ENCODE measurements at regions not wholly inside any gene's neighbourhood (a gene's known extent, or its start where the extent isn't known, plus 50 kb on each side); places are given as distances from the start of the nearest gene placed in this dataset.
"Not testable (repeated sequence)": the region's sequence is repeated elsewhere in the genome, so short reads cannot be mapped to it uniquely, and the experiment has no call there.

GRCh38 chr2:4791488-4791887 is 900.7 kb upstream of the SOX11 start:
- H3K27me3 ChIP-seq (ENCODE audit: insufficient read depth, low read depth, severe bottlenecking): no peaks in the 10 kb centered on the region
- H3K4me3 ChIP-seq (ENCODE audit: low read depth, low read length): no peak overlapping the region
- H3K36me3 ChIP-seq: no peaks in the 10 kb centered on the region
- TF ChIP-seq CTCF (IDR thresholded peaks at IDR 0.05; ENCODE audit: low read depth, low read length): no peak
- H3K9me3 ChIP-seq (ENCODE audit: severe bottlenecking): peaks cover 10% of the 10 kb centered on the region
- DNase-seq: no peak
- H3K27ac ChIP-seq: no peak overlapping the region

- Histone ChIP-seq H3K36me3 (no peaks in the 10 kb centered on the region), H3K9me3 (ENCODE audit: severe bottlenecking) (peaks cover 10% of the 10 kb centered on the region), H3K4me3 (ENCODE audit: low read depth, low read length) (no peak overlapping the region), H3K27me3 (ENCODE audit: insufficient read depth, low read depth, severe bottlenecking) (no peaks in the 10 kb centered on the region), H3K27ac (no peak overlapping the region)
- no peak for DNase-seq
- TF ChIP-seq CTCF (IDR thresholded peaks at IDR 0.05; ENCODE audit: low read depth, low read length): no peak
These were observed 900.1 kb upstream of the SOX11 start for GRCh38 chr2:4792126-4792525.

- Histone ChIP-seq H3K27ac (no peak overlapping the region), H3K36me3 (no peaks in the 10 kb centered on the region), H3K9me3 (ENCODE audit: severe bottlenecking) (no peaks in the 10 kb centered on the region), H3K4me3 (ENCODE audit: low read depth, low read length) (no peak overlapping the region), H3K27me3 (ENCODE audit: insufficient read depth, low read depth, severe bottlenecking) (no peaks in the 10 kb centered on the region)
- TF ChIP-seq CTCF (IDR thresholded peaks at IDR 0.05; ENCODE audit: low read depth, low read length): no peak
- DNase-seq: no peak
These were observed 888.8 kb upstream of the SOX11 start for GRCh38 chr2:4803396-4803795.

GRCh38 chr2:4814137-4814536 is 878.0 kb upstream of the SOX11 start:
- peaks cover 17% of the 10 kb centered on the region for H3K9me3 ChIP-seq (ENCODE audit: severe bottlenecking)
- not testable (repeated sequence) for H3K27me3 ChIP-seq (ENCODE audit: insufficient read depth, low read depth, severe bottlenecking); H3K4me3 ChIP-seq (ENCODE audit: low read depth, low read length); DNase-seq; H3K27ac ChIP-seq; H3K36me3 ChIP-seq

- no peak overlapping the region for H3K4me3 ChIP-seq (ENCODE audit: low read depth, low read length)
- H3K27me3 ChIP-seq (ENCODE audit: insufficient read depth, low read depth, severe bottlenecking): no peaks in the 10 kb centered on the region
- no peak overlapping the region for H3K27ac ChIP-seq
- TF ChIP-seq CTCF (IDR thresholded peaks at IDR 0.05; ENCODE audit: low read depth, low read length): no peak
- H3K9me3 ChIP-seq (ENCODE audit: severe bottlenecking): no peaks in the 10 kb centered on the region
- DNase-seq: no peak
- no peaks in the 10 kb centered on the region for H3K36me3 ChIP-seq
These were observed 864.3 kb upstream of the SOX11 start for GRCh38 chr2:4827836-4828235.

- TF ChIP-seq CTCF (IDR thresholded peaks at IDR 0.05; ENCODE audit: low read depth, low read length): no peak
- Histone ChIP-seq H3K9me3 (ENCODE audit: severe bottlenecking) (no peaks in the 10 kb centered on the region), H3K36me3 (no peaks in the 10 kb centered on the region), H3K27me3 (ENCODE audit: insufficient read depth, low read depth, severe bottlenecking) (no peaks in the 10 kb centered on the region), H3K27ac (no peak overlapping the region), H3K4me3 (ENCODE audit: low read depth, low read length) (no peak overlapping the region)
- no peak for DNase-seq
These were observed 863.4 kb upstream of the SOX11 start for GRCh38 chr2:4828682-4829374.

Measured in WERI-Rb-1 (cell line).